NOMO-1 (cell line): ENCODE measurements at regions not wholly inside any gene's neighbourhood (a gene's known extent, or its start where the extent isn't known, plus 50 kb on each side); places are given as distances from the start of the nearest gene placed in this dataset.

ENCODE experiments used
- DNase-seq, 2 experiments: peaks; one replicate each; lab custom pipeline; 2025; ENCODE audit not compliant: unreplicated experiment in 2 of 2; lab: John Stamatoyannopoulos, UW

- no peak for DNase-seq
Observed at GRCh38 chr6:167574431-167575151, 249.7 kb downstream of the TTLL2 start.

GRCh38 chr6:167575158-167575696 is 250.3 kb downstream of the TTLL2 start:
- no peak for DNase-seq

GRCh38 chr6:167576050-167576741 is 250.5 kb upstream of the AFDN start:
- no peak for DNase-seq

- no peak for DNase-seq
Observed at GRCh38 chr6:167576828-167577503, 249.7 kb upstream of the AFDN start.

- no peak for DNase-seq
Observed at GRCh38 chr6:167577891-167578361, 248.8 kb upstream of the AFDN start.

GRCh38 chr6:167578371-167578901 is 248.3 kb upstream of the AFDN start:
- DNase-seq, result no peak

GRCh38 chr6:167579806-167580618 is 246.7 kb upstream of the AFDN start:
- no peak for DNase-seq

- DNase-seq, result no peak
Observed at GRCh38 chr6:167580619-167580911, 246.1 kb upstream of the AFDN start.

- no peak for DNase-seq
Observed at GRCh38 chr6:167581637-167582036, 245.1 kb upstream of the AFDN start.

- no peak for DNase-seq
Observed at GRCh38 chr6:167583412-167583811, 243.3 kb upstream of the AFDN start.

- DNase-seq, result no peak
Observed at GRCh38 chr6:167588181-167588919, 238.4 kb upstream of the AFDN start.

GRCh38 chr6:167588920-167589614 is 237.6 kb upstream of the AFDN start:
- no peak for DNase-seq

- DNase-seq, result no peak
Observed at GRCh38 chr6:167589615-167589940, 237.1 kb upstream of the AFDN start.

GRCh38 chr6:167590193-167590592 is 236.5 kb upstream of the AFDN start:
- no peak for DNase-seq
